Mammary epithelial cell (primary cell): ENCODE measurements at regions not wholly inside any gene's neighbourhood (a gene's known extent, or its start where the extent isn't known, plus 50 kb on each side); places are given as distances from the start of the nearest gene placed in this dataset.

Source experiments
- EZH2 ChIP-seq: IDR thresholded peaks from 2 replicates; pipeline ENCODE4 v1.6.1; 2012; ENCODE audit warnings: low read length, inconsistent platforms, borderline replicate concordance
- TF ChIP-seq, protein P1 (sequence below), 2 donors: IDR thresholded peaks in 1 of 2; conservative IDR thresholded peaks in 1 of 2; 2 replicates each; pipeline ENCODE4 v1.5.1; 2011 to 2012; ENCODE audit warnings: inconsistent platforms in 2 of 2, low read length in 2 of 2, mild to moderate bottlenecking in 2 of 2, control low read depth in 1 of 2, low read depth in 1 of 2; ENCODE audit not compliant: insufficient read depth in 1 of 2; ENCODE audit errors: extremely low read depth in 1 of 2

DNA sequence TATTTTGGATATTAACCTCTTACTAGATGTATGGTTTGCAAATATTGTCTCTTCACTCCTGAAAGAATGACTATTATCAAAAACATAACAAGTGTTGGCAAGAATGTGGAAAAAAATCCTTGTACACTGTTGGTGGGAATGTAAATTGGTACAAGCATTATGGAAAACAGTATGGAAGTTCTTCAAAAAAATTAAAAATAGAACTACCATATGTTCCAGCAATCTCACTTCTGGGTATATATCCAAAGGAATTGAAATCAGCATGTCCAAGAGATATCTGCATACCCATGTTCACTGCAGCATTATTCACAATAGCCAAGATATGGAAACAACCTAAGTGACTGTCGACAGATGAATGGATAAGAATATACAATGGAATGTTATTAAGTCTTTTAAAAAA is 61.6 kb upstream of the KIT start:
- TF ChIP-seq, protein P1, sequence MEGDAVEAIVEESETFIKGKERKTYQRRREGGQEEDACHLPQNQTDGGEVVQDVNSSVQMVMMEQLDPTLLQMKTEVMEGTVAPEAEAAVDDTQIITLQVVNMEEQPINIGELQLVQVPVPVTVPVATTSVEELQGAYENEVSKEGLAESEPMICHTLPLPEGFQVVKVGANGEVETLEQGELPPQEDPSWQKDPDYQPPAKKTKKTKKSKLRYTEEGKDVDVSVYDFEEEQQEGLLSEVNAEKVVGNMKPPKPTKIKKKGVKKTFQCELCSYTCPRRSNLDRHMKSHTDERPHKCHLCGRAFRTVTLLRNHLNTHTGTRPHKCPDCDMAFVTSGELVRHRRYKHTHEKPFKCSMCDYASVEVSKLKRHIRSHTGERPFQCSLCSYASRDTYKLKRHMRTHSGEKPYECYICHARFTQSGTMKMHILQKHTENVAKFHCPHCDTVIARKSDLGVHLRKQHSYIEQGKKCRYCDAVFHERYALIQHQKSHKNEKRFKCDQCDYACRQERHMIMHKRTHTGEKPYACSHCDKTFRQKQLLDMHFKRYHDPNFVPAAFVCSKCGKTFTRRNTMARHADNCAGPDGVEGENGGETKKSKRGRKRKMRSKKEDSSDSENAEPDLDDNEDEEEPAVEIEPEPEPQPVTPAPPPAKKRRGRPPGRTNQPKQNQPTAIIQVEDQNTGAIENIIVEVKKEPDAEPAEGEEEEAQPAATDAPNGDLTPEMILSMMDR (conservative IDR thresholded peaks at IDR 0.05 in 1 of 2, IDR thresholded peaks at IDR 0.05 in 1 of 2; ENCODE audit: extremely low read depth in 1 of 2, insufficient read depth in 1 of 2, low read depth in 1 of 2, low read length in 2 of 2): no peak
- TF ChIP-seq EZH2: no peak
